Endothelial cell of umbilical vein (primary cell): ENCODE measurements at regions not wholly inside any gene's neighbourhood (a gene's known extent, or its start where the extent isn't known, plus 50 kb on each side); places are given as distances from the start of the nearest gene placed in this dataset.

Source experiments
- BruUV-seq: library from RNA; stranded (reverse); fragments of 400-500 nt; replicated peaks from 2 replicates; lab custom pipeline; 2021; lab: Mats Ljungman, UMichigan
- CTCF ChIA-PET: fragments of 300-600, 350-600 bp; sonication (Branson Sonifier 250); formaldehyde crosslinking; loops from one replicate; lab custom pipeline; 2021; ENCODE audit warnings: antibody characterized with exemption, inconsistent platforms; lab: Charles Lee
- POLR2A ChIA-PET: fragments of 300-600, 350-600 bp; sonication (Branson Sonifier 250); formaldehyde crosslinking; loops from one replicate; lab custom pipeline; 2021; ENCODE audit warnings: antibody characterized with exemption, inconsistent platforms; lab: Charles Lee
- DNase-seq: peaks from one replicate; pipeline ENCODE4 v3.0.0-alpha.2; 2011; ENCODE audit warnings: low read depth, low spot score
- FAIRE-seq: peaks from 2 replicates; lab custom pipeline; 2011; peaks lifted over from hg19 to GRCh38; lab: Jason Lieb, UNC
- H2AFZ ChIP-seq: 2 replicates; pipeline ENCODE4 v1.6.0; 2012; ENCODE audit warnings: low read depth, low read length, control low read depth, inconsistent platforms
- H3K27ac ChIP-seq: 2 replicates; pipeline ENCODE4 v1.5.1; 2011; ENCODE audit warnings: low read depth, mild to moderate bottlenecking, control low read depth, low read length, moderate library complexity; ENCODE audit not compliant: insufficient read depth
- H3K27me3 ChIP-seq, 2 experiments: 2 replicates each; pipeline versions ENCODE4 v1.6.0 to v1.6.1; 2011; ENCODE audit warnings: low read length in 2 of 2, mixed read lengths in 1 of 2; ENCODE audit not compliant: control insufficient read depth in 2 of 2, insufficient read depth in 2 of 2
- H3K36me3 ChIP-seq, 2 experiments: 2 replicates in 1 of 2; 3 replicates in 1 of 2; pipeline ENCODE4 v1.5.1; 2011; ENCODE audit warnings: low read length in 2 of 2, mild to moderate bottlenecking in 1 of 2, moderate library complexity in 1 of 2; ENCODE audit not compliant: control insufficient read depth in 2 of 2, insufficient read depth in 2 of 2; ENCODE audit errors: extremely low read depth in 1 of 2
- H3K4me1 ChIP-seq: 3 replicates; pipeline ENCODE4 v1.5.1; 2011; ENCODE audit warnings: mild to moderate bottlenecking, low read length; ENCODE audit not compliant: control insufficient read depth, insufficient read depth; ENCODE audit errors: extremely low read depth
- H3K4me2 ChIP-seq: 2 replicates; pipeline ENCODE4 v1.6.1; 2011; ENCODE audit warnings: low read length, control low read depth, mixed read lengths; ENCODE audit not compliant: insufficient read depth
- H3K4me3 ChIP-seq, 3 experiments: fragments of 200-600 bp in 1 of 3; sonication (generic), shearing (Covaris generic) in 1 of 3; replicated peaks in 1 of 3; 2 replicates each; pipeline ENCODE4 v1.5.1; 2011 to 2016; ENCODE audit warnings: control low read depth in 3 of 3, low read length in 3 of 3, mild to moderate bottlenecking in 2 of 3, inconsistent platforms in 1 of 3, low read depth in 1 of 3, moderate library complexity in 1 of 3; ENCODE audit not compliant: insufficient read depth in 1 of 3
- H3K79me2 ChIP-seq: 2 replicates; pipeline ENCODE4 v1.6.0; 2012; ENCODE audit warnings: low read length, inconsistent platforms; ENCODE audit not compliant: control insufficient read depth, insufficient read depth
- H3K9ac ChIP-seq: replicated peaks from 2 replicates; pipeline ENCODE3; 2011; ENCODE audit warnings: low read length, control low read depth; ENCODE audit not compliant: insufficient read depth; ENCODE audit errors: extremely low read depth
- H3K9me1 ChIP-seq: replicated peaks from 3 replicates; pipeline ENCODE4 v1.6.0; 2011; ENCODE audit warnings: mild to moderate bottlenecking, low read length; ENCODE audit not compliant: control insufficient read depth, insufficient read depth; ENCODE audit errors: extremely low read depth
- H3K9me3 ChIP-seq: replicated peaks from 2 replicates; pipeline ENCODE4 v1.5.1; 2012; ENCODE audit warnings: low read length, inconsistent platforms; ENCODE audit not compliant: control insufficient read depth, insufficient read depth
- H4K20me1 ChIP-seq: replicated peaks from 2 replicates; pipeline ENCODE3; 2011; ENCODE audit warnings: mild to moderate bottlenecking, low read length; ENCODE audit not compliant: control insufficient read depth, insufficient read depth; ENCODE audit errors: extremely low read depth
- EZH2 ChIP-seq: IDR thresholded peaks from 2 replicates; pipeline ENCODE4 v1.6.1; 2012; ENCODE audit warnings: borderline replicate concordance, low read depth, mild to moderate bottlenecking, moderate library complexity, low read length, inconsistent platforms; ENCODE audit not compliant: severe bottlenecking
- FOS ChIP-seq: IDR thresholded peaks from 2 replicates; pipeline ENCODE4 v1.6.1; 2011; ENCODE audit warnings: mild to moderate bottlenecking, low read length, moderate library complexity, borderline replicate concordance; ENCODE audit not compliant: insufficient read depth
- GATA2 ChIP-seq: IDR thresholded peaks from 2 replicates; pipeline ENCODE4 v1.7.0; 2011; ENCODE audit warnings: low read depth, mild to moderate bottlenecking, moderate library complexity, mixed read lengths, low read length; ENCODE audit not compliant: insufficient read length, insufficient read depth
- JUN ChIP-seq: IDR thresholded peaks from 2 replicates; pipeline ENCODE4 v1.6.1; 2011; ENCODE audit warnings: borderline replicate concordance, low read depth; ENCODE audit not compliant: insufficient read length, insufficient read depth
- MYC ChIP-seq: IDR thresholded peaks from one replicate; pipeline ENCODE4 v1.6.1; 2011; ENCODE audit warnings: mild to moderate bottlenecking, low read depth, low read length
- POLR2A ChIP-seq: IDR thresholded peaks from 2 replicates; pipeline ENCODE4 v1.6.1; 2012; ENCODE audit warnings: low read depth, mild to moderate bottlenecking, control low read depth, low read length
- POLR2AphosphoS5 ChIP-seq: IDR thresholded peaks from 2 replicates; pipeline ENCODE4 v1.6.1; 2012; ENCODE audit warnings: low read depth, mild to moderate bottlenecking, control low read depth, low read length, moderate library complexity; ENCODE audit not compliant: insufficient read depth
- dilution Hi-C: fragments of 300-500 bp; cut with MboI; formaldehyde crosslinking; loops from one replicate; pipeline ENCODE4 v1.15.0; 2019; ENCODE audit warnings: low sequenced_read_pairs; ENCODE audit not compliant: extremely low pct_ligation_motif_present
- intact Hi-C: fragments of 100-400 bp; cut with micrococcal nuclease; formaldehyde crosslinking; loops from one replicate; pipeline ENCODE4 v1.10.0; 2022
- TF ChIP-seq, protein P1 (sequence below): IDR thresholded peaks from 2 replicates; pipeline ENCODE4 v1.6.1; 2011; ENCODE audit not compliant: insufficient read depth, insufficient read length
- TF ChIP-seq, protein P2 (sequence below), 2 donors: IDR thresholded peaks; 1 replicate in 1 of 2; 2 replicates in 1 of 2; pipeline ENCODE4 v1.5.1; 2011; ENCODE audit warnings: low read length in 2 of 2, mild to moderate bottlenecking in 2 of 2, moderate library complexity in 2 of 2, control low read depth in 1 of 2, inconsistent platforms in 1 of 2, low read depth in 1 of 2; ENCODE audit not compliant: insufficient read depth in 1 of 2; ENCODE audit errors: extremely low read depth in 1 of 2

DNA sequence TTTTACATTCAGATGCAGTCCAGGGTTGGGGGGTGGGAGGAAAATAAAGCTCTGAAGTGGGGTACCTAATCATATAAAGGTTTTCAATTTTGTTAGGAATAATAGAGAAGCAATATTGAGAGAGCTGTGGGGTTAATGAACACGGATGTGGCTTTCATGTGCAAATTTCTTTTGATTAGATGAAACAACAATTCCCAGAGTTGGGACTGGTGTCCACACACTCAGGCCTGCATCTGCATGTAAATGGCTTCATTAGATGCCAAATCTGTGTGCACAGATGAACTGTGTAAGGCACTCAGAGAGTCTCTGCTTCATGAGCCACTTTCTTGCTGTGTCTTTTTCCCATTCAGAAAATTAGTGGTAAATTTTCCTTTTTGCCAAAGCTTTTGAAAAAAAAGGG, 377.1 kb upstream of the NOVA1 start:
- dilution Hi-C loops (no loop called here), intact Hi-C loops (no loop called here)
- H3K27ac ChIP-seq = no peak overlapping the region
- no peak overlapping the region for H3K4me2 ChIP-seq
- FAIRE-seq (no peak), DNase-seq (no peak)
- POLR2A ChIA-PET = no interaction called here
- H3K4me1 ChIP-seq = no peaks in the 10 kb centered on the region
- H3K36me3 ChIP-seq = no peaks in the 10 kb centered on the region
- H3K9me3 ChIP-seq = no peaks in the 10 kb centered on the region
- no TSS peak for BruUV-seq
- H3K4me3 ChIP-seq = no peak overlapping the region
- TF ChIP-seq, protein P1, sequence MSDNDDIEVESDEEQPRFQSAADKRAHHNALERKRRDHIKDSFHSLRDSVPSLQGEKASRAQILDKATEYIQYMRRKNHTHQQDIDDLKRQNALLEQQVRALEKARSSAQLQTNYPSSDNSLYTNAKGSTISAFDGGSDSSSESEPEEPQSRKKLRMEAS = no peak
- TF ChIP-seq JUN = no peak
- TF ChIP-seq, protein P2, sequence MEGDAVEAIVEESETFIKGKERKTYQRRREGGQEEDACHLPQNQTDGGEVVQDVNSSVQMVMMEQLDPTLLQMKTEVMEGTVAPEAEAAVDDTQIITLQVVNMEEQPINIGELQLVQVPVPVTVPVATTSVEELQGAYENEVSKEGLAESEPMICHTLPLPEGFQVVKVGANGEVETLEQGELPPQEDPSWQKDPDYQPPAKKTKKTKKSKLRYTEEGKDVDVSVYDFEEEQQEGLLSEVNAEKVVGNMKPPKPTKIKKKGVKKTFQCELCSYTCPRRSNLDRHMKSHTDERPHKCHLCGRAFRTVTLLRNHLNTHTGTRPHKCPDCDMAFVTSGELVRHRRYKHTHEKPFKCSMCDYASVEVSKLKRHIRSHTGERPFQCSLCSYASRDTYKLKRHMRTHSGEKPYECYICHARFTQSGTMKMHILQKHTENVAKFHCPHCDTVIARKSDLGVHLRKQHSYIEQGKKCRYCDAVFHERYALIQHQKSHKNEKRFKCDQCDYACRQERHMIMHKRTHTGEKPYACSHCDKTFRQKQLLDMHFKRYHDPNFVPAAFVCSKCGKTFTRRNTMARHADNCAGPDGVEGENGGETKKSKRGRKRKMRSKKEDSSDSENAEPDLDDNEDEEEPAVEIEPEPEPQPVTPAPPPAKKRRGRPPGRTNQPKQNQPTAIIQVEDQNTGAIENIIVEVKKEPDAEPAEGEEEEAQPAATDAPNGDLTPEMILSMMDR (IDR thresholded peaks at IDR 0.05; ENCODE audit: extremely low read depth in 1 of 2, insufficient read depth in 1 of 2, low read depth in 1 of 2, low read length in 2 of 2) = no peak
- TF ChIP-seq MYC = no peak
- TF ChIP-seq GATA2 = no peak
- no peak for TF ChIP-seq POLR2AphosphoS5
- no peak for TF ChIP-seq EZH2
- no peak for TF ChIP-seq POLR2A
- no peak for TF ChIP-seq FOS
- H2AFZ ChIP-seq = no peak overlapping the region
- no peaks in the 10 kb centered on the region for H3K27me3 ChIP-seq
- H3K9me1 ChIP-seq = no peaks in the 10 kb centered on the region
- CTCF ChIA-PET = interaction anchor here (1.5 kb wide), 1 partner anchor 9 kb away, joined by 4 read pairs; no protein-coding TSS in a partner anchor
- H3K9ac ChIP-seq = no peak overlapping the region
- H3K79me2 ChIP-seq = no peaks in the 10 kb centered on the region
- no peaks in the 10 kb centered on the region for H4K20me1 ChIP-seq
